GM12874 (cell line): ENCODE measurements at regions not wholly inside any gene's neighbourhood (a gene's known extent, or its start where the extent isn't known, plus 50 kb on each side); places are given as distances from the start of the nearest gene placed in this dataset.
A peak's percentile ranks its signal among the peaks of the same experiment; 100 is the strongest.

ENCODE experiments used
- TF ChIP-seq, protein P1 (sequence below): IDR thresholded peaks from 2 replicates; pipeline ENCODE4 v1.5.1; 2011; ENCODE audit warnings: low read depth, mild to moderate bottlenecking, control low read depth, low read length, moderate library complexity; ENCODE audit not compliant: insufficient read depth

DNA sequence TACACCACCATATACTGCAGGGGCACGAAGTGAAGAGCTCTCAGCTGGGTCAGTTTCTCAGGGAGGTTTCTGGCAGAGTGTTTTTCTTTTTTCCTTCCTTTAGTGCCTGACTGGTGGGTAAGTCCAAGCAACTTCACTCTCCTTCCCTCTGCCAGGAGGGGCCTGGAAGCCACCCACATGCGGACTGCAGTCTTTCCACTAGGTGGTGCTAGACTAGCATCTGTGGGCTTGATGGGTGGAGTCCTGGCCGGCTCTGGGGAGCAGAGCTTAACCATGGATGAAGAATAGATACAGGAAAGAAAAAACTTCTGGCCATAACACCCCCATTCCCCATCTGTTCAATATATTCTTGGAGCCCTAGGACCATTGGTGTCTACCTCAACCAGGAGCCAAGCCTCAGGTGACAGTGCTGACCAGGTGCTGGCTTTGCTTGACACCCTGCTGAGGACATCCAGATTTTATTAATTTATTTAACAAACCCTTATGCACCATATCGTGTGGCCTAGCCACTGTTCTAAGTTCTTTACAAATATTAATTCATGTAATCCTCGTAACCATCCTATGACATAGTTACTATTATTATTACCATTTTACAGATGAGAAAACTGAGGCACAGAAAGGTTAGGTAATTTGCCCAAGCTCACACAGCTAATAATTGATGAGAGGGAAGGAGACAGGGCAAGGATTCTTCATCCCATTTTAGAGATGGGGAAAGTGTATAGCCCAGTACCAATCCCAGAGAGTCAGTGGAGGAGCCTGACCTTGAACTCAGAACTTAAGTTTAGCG lies 126.7 kb upstream of the CSF3R start:
- TF ChIP-seq, protein P1, sequence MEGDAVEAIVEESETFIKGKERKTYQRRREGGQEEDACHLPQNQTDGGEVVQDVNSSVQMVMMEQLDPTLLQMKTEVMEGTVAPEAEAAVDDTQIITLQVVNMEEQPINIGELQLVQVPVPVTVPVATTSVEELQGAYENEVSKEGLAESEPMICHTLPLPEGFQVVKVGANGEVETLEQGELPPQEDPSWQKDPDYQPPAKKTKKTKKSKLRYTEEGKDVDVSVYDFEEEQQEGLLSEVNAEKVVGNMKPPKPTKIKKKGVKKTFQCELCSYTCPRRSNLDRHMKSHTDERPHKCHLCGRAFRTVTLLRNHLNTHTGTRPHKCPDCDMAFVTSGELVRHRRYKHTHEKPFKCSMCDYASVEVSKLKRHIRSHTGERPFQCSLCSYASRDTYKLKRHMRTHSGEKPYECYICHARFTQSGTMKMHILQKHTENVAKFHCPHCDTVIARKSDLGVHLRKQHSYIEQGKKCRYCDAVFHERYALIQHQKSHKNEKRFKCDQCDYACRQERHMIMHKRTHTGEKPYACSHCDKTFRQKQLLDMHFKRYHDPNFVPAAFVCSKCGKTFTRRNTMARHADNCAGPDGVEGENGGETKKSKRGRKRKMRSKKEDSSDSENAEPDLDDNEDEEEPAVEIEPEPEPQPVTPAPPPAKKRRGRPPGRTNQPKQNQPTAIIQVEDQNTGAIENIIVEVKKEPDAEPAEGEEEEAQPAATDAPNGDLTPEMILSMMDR, result peak; percentile 86

- TF ChIP-seq, protein P1, result no peak
These were observed 125.6 kb upstream of the CSF3R start for GRCh38 chr1:36608272-36608671.

DNA sequence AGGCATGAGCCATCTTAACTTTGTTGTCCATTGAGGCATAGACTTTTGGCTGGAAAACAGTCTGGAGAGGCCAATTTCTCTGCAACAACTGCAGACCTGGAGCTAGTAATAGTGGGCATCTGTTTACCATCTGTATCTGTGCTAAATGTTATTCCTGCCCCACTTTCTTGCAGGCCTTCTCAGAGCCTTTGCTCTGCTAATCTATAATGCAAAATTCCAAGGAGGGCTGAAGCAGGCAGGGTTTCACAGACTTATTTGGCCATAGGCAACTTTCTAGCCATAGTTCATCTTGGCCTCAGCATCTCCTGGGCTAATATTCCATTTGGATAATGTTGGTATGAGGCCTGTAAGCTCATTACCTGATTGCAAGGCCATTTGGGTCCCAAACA lies 124.5 kb upstream of the CSF3R start:
- TF ChIP-seq, protein P1, result no peak

GRCh38 chr1:36606641-36607262 lies 124.0 kb upstream of the CSF3R start:
- TF ChIP-seq, protein P1, result no peak

- TF ChIP-seq, protein P1, result no peak
These were observed 123.4 kb upstream of the CSF3R start for GRCh38 chr1:36605942-36606640.

GRCh38 chr1:36603461-36603860 lies 120.7 kb upstream of the CSF3R start:
- TF ChIP-seq, protein P1, result no peak

DNA sequence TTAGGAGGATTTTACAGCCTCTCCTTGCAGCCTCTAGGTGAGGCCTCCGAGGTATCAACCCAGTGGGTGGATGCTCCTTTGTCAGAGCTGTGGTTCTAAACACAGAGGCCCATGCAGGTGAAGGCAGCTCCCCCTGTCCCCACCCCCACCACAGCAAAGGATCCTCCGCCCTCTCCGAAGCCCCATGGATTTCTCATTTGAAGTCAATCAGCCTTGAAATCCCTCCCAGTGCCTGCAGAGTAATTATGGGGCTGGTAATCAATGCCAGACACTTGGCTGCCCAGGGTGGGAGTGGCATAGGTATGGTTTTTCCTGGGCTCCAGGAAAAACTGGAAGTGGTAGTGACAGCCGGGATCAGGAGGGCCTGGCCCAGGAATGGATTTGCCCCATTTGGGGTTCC lies 119.5 kb upstream of the CSF3R start:
- TF ChIP-seq, protein P1, result no peak
